A673 (cell line): ENCODE measurements at regions not wholly inside any gene's neighbourhood (a gene's known extent, or its start where the extent isn't known, plus 50 kb on each side); places are given as distances from the start of the nearest gene placed in this dataset.

ENCODE experiments used
- BruUV-seq: library from RNA; stranded (reverse); fragments of 400-500 nt; replicated peaks from 2 replicates; lab custom pipeline; 2021; lab: Mats Ljungman, UMichigan
- CTCF ChIA-PET: fragments of 300-600 bp; sonication (Branson Sonifier 250); formaldehyde crosslinking; loops from one replicate; lab custom pipeline; 2022; ENCODE audit warnings: antibody characterized with exemption; lab: Charles Lee
- POLR2A ChIA-PET: fragments of 300-600 bp; sonication (Branson Sonifier 250); formaldehyde crosslinking; loops from one replicate; lab custom pipeline; 2022; ENCODE audit warnings: antibody characterized with exemption; ENCODE audit not compliant: low non-redundant PET; lab: Charles Lee
- DNase-seq: peaks from one replicate; pipeline ENCODE4 v3.0.0-alpha.2; 2015; ENCODE audit warnings: low spot score
- H3K27ac ChIP-seq: fragments of 200-600 bp; sonication (generic); 2 replicates; pipeline ENCODE4 v1.5.1; 2016; ENCODE audit warnings: mixed run types, low read depth, mild to moderate bottlenecking, mixed read lengths, antibody characterized with exemption, low read length; ENCODE audit not compliant: poor library complexity, severe bottlenecking
- H3K27me3 ChIP-seq: fragments of 200-600 bp; sonication (generic); replicated peaks from 2 replicates; pipeline ENCODE4 v1.6.1; 2017; ENCODE audit warnings: mixed run types, low read depth, mild to moderate bottlenecking, mixed read lengths, antibody characterized with exemption, low read length; ENCODE audit not compliant: insufficient read depth, poor library complexity
- H3K36me3 ChIP-seq: fragments of 200-600 bp; sonication (generic); 2 replicates; pipeline ENCODE4 v1.6.1; 2016; ENCODE audit warnings: mixed run types, mild to moderate bottlenecking, mixed read lengths, antibody characterized with exemption, low read length; ENCODE audit not compliant: insufficient read depth, poor library complexity, severe bottlenecking
- H3K4me1 ChIP-seq: fragments of 200-600 bp; sonication (generic); 2 replicates; pipeline ENCODE4 v1.6.1; 2017; ENCODE audit warnings: mixed run types, mild to moderate bottlenecking, mixed read lengths, antibody characterized with exemption, low read length; ENCODE audit not compliant: insufficient read depth, poor library complexity, severe bottlenecking
- H3K4me3 ChIP-seq: fragments of 200-600 bp; sonication (generic); 2 replicates; pipeline ENCODE4 v1.5.1; 2016; ENCODE audit warnings: low read depth, mixed run types, mild to moderate bottlenecking, mixed read lengths, low read length; ENCODE audit not compliant: poor library complexity, severe bottlenecking
- H3K9me3 ChIP-seq: fragments of 200-600 bp; sonication (generic); 2 replicates; pipeline ENCODE4 v1.6.1; 2016; ENCODE audit warnings: mixed run types, low read depth, mild to moderate bottlenecking, mixed read lengths, antibody characterized with exemption, low read length; ENCODE audit not compliant: poor library complexity, severe bottlenecking
- CTCF ChIP-seq: fragments of 300-800, 200-600 bp; sonication (generic); conservative IDR thresholded peaks from 2 replicates; pipeline ENCODE4 v1.5.1; 2017; ENCODE audit warnings: low read depth, mild to moderate bottlenecking, antibody characterized with exemption, low read length, moderate library complexity, mixed read lengths
- EZH2 ChIP-seq: fragments of 200-600 bp; sonication (generic); IDR thresholded peaks from 2 replicates; pipeline ENCODE4 v1.6.1; 2017; ENCODE audit warnings: borderline replicate concordance, low read depth, mild to moderate bottlenecking, mixed read lengths, antibody characterized with exemption, low read length; ENCODE audit not compliant: poor library complexity, severe bottlenecking
- intact Hi-C: fragments of 100-400 bp; cut with micrococcal nuclease; formaldehyde crosslinking; loops from one replicate; pipeline ENCODE4 v1.10.0; 2022; ENCODE audit not compliant: unreplicated experiment

- Histone ChIP-seq H3K27ac (no peak overlapping the region), H3K36me3 (no peaks in the 10 kb centered on the region), H3K27me3 (no peaks in the 10 kb centered on the region), H3K9me3 (no peaks in the 10 kb centered on the region), H3K4me3 (no peak overlapping the region), H3K4me1 (no peaks in the 10 kb centered on the region)
- no peak for TF ChIP-seq EZH2
- TF ChIP-seq CTCF: no peak
- ChIA-PET POLR2A (interaction anchor here (0.6 kb wide), 1 partner anchor 72 kb away, joined by 3 read pairs; no protein-coding TSS in a partner anchor), CTCF (no interaction called here)
- no peak for DNase-seq
- intact Hi-C loops: no loop called here
- BruUV-seq: no TSS peak
Observed at GRCh38 chr20:58585753-58586540, 65.1 kb upstream of the STX16 start.

- Histone ChIP-seq H3K27ac (no peak overlapping the region), H3K9me3 (no peaks in the 10 kb centered on the region), H3K27me3 (no peaks in the 10 kb centered on the region), H3K4me1 (no peaks in the 10 kb centered on the region), H3K4me3 (no peak overlapping the region), H3K36me3 (no peaks in the 10 kb centered on the region)
- ChIA-PET POLR2A (no interaction called here), CTCF (no interaction called here)
- DNase-seq: no peak
- intact Hi-C loops: no loop called here
- TF ChIP-seq EZH2 (no peak), CTCF (no peak)
- no TSS peak for BruUV-seq
Observed at GRCh38 chr20:58584881-58585752, 66.0 kb upstream of the STX16 start.

GRCh38 chr20:58584051-58584824 lies 66.8 kb upstream of the STX16 start:
- no peaks in the 10 kb centered on the region for H3K9me3 ChIP-seq
- no peak for TF ChIP-seq CTCF
- no peak for TF ChIP-seq EZH2
- H3K4me1 ChIP-seq: no peaks in the 10 kb centered on the region
- H3K4me3 ChIP-seq: no peak overlapping the region
- H3K27ac ChIP-seq: no peak overlapping the region
- no peaks in the 10 kb centered on the region for H3K36me3 ChIP-seq
- no TSS peak for BruUV-seq
- no peak for DNase-seq
- H3K27me3 ChIP-seq: no peaks in the 10 kb centered on the region
- ChIA-PET CTCF (no interaction called here), POLR2A (no interaction called here)
- intact Hi-C loops: no loop called here
